ENCODE measurements at regions not wholly inside any gene's neighbourhood (a gene's known extent, or its start where the extent isn't known, plus 50 kb on each side); places are given as distances from the start of the nearest gene placed in this dataset.

- no peak for DNase-seq (ENCODE audit: low spot score)
Observed at GRCh38 chr6:19037607-19038006, 650.5 kb downstream of the RNF144B start.

GRCh38 chr6:19039287-19039686 is 652.1 kb downstream of the RNF144B start:
- no peak for DNase-seq (ENCODE audit: low spot score)

GRCh38 chr6:19041906-19042305 is 654.8 kb downstream of the RNF144B start:
- DNase-seq (ENCODE audit: low spot score), result no peak

- DNase-seq (ENCODE audit: low spot score), result no peak
Observed at GRCh38 chr6:19042420-19042819, 655.3 kb downstream of the RNF144B start.

GRCh38 chr6:19050765-19051164 is 663.6 kb downstream of the RNF144B start:
- DNase-seq (ENCODE audit: low spot score), result no peak

- DNase-seq (ENCODE audit: low spot score), result no peak
Observed at GRCh38 chr6:19052219-19052618, 665.1 kb downstream of the RNF144B start.

GRCh38 chr6:19059102-19059501 is 672.0 kb downstream of the RNF144B start:
- no peak for DNase-seq (ENCODE audit: low spot score)

- no peak for DNase-seq (ENCODE audit: low spot score)
Observed at GRCh38 chr6:19067165-19067564, 680.0 kb downstream of the RNF144B start.

GRCh38 chr6:19070520-19070919 is 683.4 kb downstream of the RNF144B start:
- DNase-seq (ENCODE audit: low spot score), result no peak

- no peak for DNase-seq (ENCODE audit: low spot score)
Observed at GRCh38 chr6:19083801-19084200, 696.7 kb downstream of the RNF144B start.

GRCh38 chr6:19086480-19086879 is 699.3 kb downstream of the RNF144B start:
- DNase-seq (ENCODE audit: low spot score), result no peak

- DNase-seq (ENCODE audit: low spot score), result no peak
Observed at GRCh38 chr6:19087296-19087695, 700.1 kb downstream of the RNF144B start.

GRCh38 chr6:19087897-19088296 is 700.7 kb downstream of the RNF144B start:
- no peak for DNase-seq (ENCODE audit: low spot score)

GRCh38 chr6:19100752-19101151 is 713.6 kb downstream of the RNF144B start:
- DNase-seq (ENCODE audit: low spot score), result no peak

GRCh38 chr6:19102936-19103335 is 715.8 kb downstream of the RNF144B start:
- no peak for DNase-seq (ENCODE audit: low spot score)

- no peak for DNase-seq (ENCODE audit: low spot score)
Observed at GRCh38 chr6:19107468-19107867, 720.3 kb downstream of the RNF144B start.

- DNase-seq (ENCODE audit: low spot score), result no peak
Observed at GRCh38 chr6:19121521-19121920, 715.6 kb upstream of the ID4 start.

GRCh38 chr6:19127081-19127480 is 710.1 kb upstream of the ID4 start:
- no peak for DNase-seq (ENCODE audit: low spot score)

- no peak for DNase-seq (ENCODE audit: low spot score)
Observed at GRCh38 chr6:19128701-19129100, 708.5 kb upstream of the ID4 start.

GRCh38 chr6:19135706-19136105 is 701.5 kb upstream of the ID4 start:
- DNase-seq (ENCODE audit: low spot score), result no peak

GRCh38 chr6:19137505-19137904 is 699.7 kb upstream of the ID4 start:
- no peak for DNase-seq (ENCODE audit: low spot score)

GRCh38 chr6:19142275-19142674 is 694.9 kb upstream of the ID4 start:
- no peak for DNase-seq (ENCODE audit: low spot score)

GRCh38 chr6:19150307-19150706 is 686.9 kb upstream of the ID4 start:
- DNase-seq (ENCODE audit: low spot score), result no peak

GRCh38 chr6:19153270-19153980 is 683.7 kb upstream of the ID4 start:
- DNase-seq (ENCODE audit: low spot score), result no peak

- DNase-seq (ENCODE audit: low spot score), result no peak
Observed at GRCh38 chr6:19153981-19154295, 683.2 kb upstream of the ID4 start.
